ENCODE measurements at regions not wholly inside any gene's neighbourhood (a gene's known extent, or its start where the extent isn't known, plus 50 kb on each side); places are given as distances from the start of the nearest gene placed in this dataset.
"Not testable (repeated sequence)": the region's sequence is repeated elsewhere in the genome, so short reads cannot be mapped to it uniquely, and the experiment has no call there.

- no peak for DNase-seq
Observed at GRCh38 chrX:10681167-10681566, 60.8 kb upstream of the MID1 start.

GRCh38 chrX:10683631-10684030 lies 63.2 kb upstream of the MID1 start:
- not testable (repeated sequence) for H3F3A ChIP-seq (ENCODE audit: insufficient read depth, low read length); H3K4me3 ChIP-seq (ENCODE audit: low read length)

More at GRCh38 chrX:10681167-10681566, 60.8 kb upstream of the MID1 start:
- Histone ChIP-seq H3K79me2 (ENCODE audit: low read length) (no peaks in the 10 kb centered on the region), H3F3A (ENCODE audit: insufficient read depth, low read length) (no peaks in the 10 kb centered on the region), H2AFZ (ENCODE audit: low read length) (no peak overlapping the region), H3K9ac (ENCODE audit: low read length) (no peak overlapping the region), H3K36me3 (replicated peaks; ENCODE audit: insufficient read depth, low read length) (no peaks in the 10 kb centered on the region), H3K4me1 (ENCODE audit: low read length) (no peaks in the 10 kb centered on the region), H3K4me2 (ENCODE audit: low read depth, low read length) (no peak overlapping the region), H3K27me3 (replicated peaks; ENCODE audit: insufficient read depth, low read length) (no peaks in the 10 kb centered on the region), H3K4me3 (ENCODE audit: low read length) (no peak overlapping the region), H3K27ac (ENCODE audit: low read length) (no peak overlapping the region), H3K9me3 (replicated peaks; ENCODE audit: insufficient read depth, low read length) (no peaks in the 10 kb centered on the region), H3K9me2 (replicated peaks; ENCODE audit: insufficient read depth, low read length) (no peaks in the 10 kb centered on the region), H4K20me1 (ENCODE audit: insufficient read depth, low read length) (no peaks in the 10 kb centered on the region)
- TF ChIP-seq CTCF (IDR thresholded peaks at IDR 0.05; ENCODE audit: low read length) (no peak), EZH2 (optimal IDR thresholded peaks at IDR 0.05; ENCODE audit: low read depth, low read length) (no peak), EZH2phosphoT487 (IDR thresholded peaks at IDR 0.05; ENCODE audit: low read length) (no peak)

GRCh38 chrX:10685923-10686595 lies 65.7 kb upstream of the MID1 start:
- H3F3A ChIP-seq (ENCODE audit: insufficient read depth, low read length): no peaks in the 10 kb centered on the region
- H4K20me1 ChIP-seq (ENCODE audit: insufficient read depth, low read length): no peaks in the 10 kb centered on the region
- no peaks in the 10 kb centered on the region for H3K4me1 ChIP-seq (ENCODE audit: low read length)
- H3K27me3 ChIP-seq (replicated peaks; ENCODE audit: insufficient read depth, low read length): no peaks in the 10 kb centered on the region
- TF ChIP-seq EZH2 (optimal IDR thresholded peaks at IDR 0.05; ENCODE audit: low read depth, low read length): no peak
- no peak for TF ChIP-seq CTCF (IDR thresholded peaks at IDR 0.05; ENCODE audit: low read length)
- no peak for TF ChIP-seq EZH2phosphoT487 (IDR thresholded peaks at IDR 0.05; ENCODE audit: low read length)
- H2AFZ ChIP-seq (ENCODE audit: low read length): no peak overlapping the region
- no peak for DNase-seq
- no peak overlapping the region for H3K27ac ChIP-seq (ENCODE audit: low read length)
- H3K9me3 ChIP-seq (replicated peaks; ENCODE audit: insufficient read depth, low read length): no peaks in the 10 kb centered on the region
- no peak overlapping the region for H3K9ac ChIP-seq (ENCODE audit: low read length)
- H3K36me3 ChIP-seq (replicated peaks; ENCODE audit: insufficient read depth, low read length): no peaks in the 10 kb centered on the region
- no peaks in the 10 kb centered on the region for H3K79me2 ChIP-seq (ENCODE audit: low read length)
- H3K4me2 ChIP-seq (ENCODE audit: low read depth, low read length): no peak overlapping the region
- H3K9me2 ChIP-seq (replicated peaks; ENCODE audit: insufficient read depth, low read length): no peaks in the 10 kb centered on the region
- no peak overlapping the region for H3K4me3 ChIP-seq (ENCODE audit: low read length)

More at GRCh38 chrX:10683631-10684030, 63.2 kb upstream of the MID1 start:
- H3K36me3 ChIP-seq (replicated peaks; ENCODE audit: insufficient read depth, low read length); H3K9me2 ChIP-seq (replicated peaks; ENCODE audit: insufficient read depth, low read length); DNase-seq; H3K4me1 ChIP-seq (ENCODE audit: low read length); H2AFZ ChIP-seq (ENCODE audit: low read length); H3K4me2 ChIP-seq (ENCODE audit: low read depth, low read length); H3K27me3 ChIP-seq (replicated peaks; ENCODE audit: insufficient read depth, low read length); H3K9ac ChIP-seq (ENCODE audit: low read length); H3K27ac ChIP-seq (ENCODE audit: low read length); H3K9me3 ChIP-seq (replicated peaks; ENCODE audit: insufficient read depth, low read length); H4K20me1 ChIP-seq (ENCODE audit: insufficient read depth, low read length); H3K79me2 ChIP-seq (ENCODE audit: low read length): not testable (repeated sequence)

GRCh38 chrX:10691751-10692150 lies 71.4 kb upstream of the MID1 start:
- H3K27ac ChIP-seq (ENCODE audit: low read length); H3K79me2 ChIP-seq (ENCODE audit: low read length); H3K4me3 ChIP-seq (ENCODE audit: low read length); H2AFZ ChIP-seq (ENCODE audit: low read length); H3K4me1 ChIP-seq (ENCODE audit: low read length); H3K4me2 ChIP-seq (ENCODE audit: low read depth, low read length); H4K20me1 ChIP-seq (ENCODE audit: insufficient read depth, low read length); H3K36me3 ChIP-seq (replicated peaks; ENCODE audit: insufficient read depth, low read length); H3K9me2 ChIP-seq (replicated peaks; ENCODE audit: insufficient read depth, low read length); H3F3A ChIP-seq (ENCODE audit: insufficient read depth, low read length); H3K27me3 ChIP-seq (replicated peaks; ENCODE audit: insufficient read depth, low read length); H3K9ac ChIP-seq (ENCODE audit: low read length); DNase-seq; H3K9me3 ChIP-seq (replicated peaks; ENCODE audit: insufficient read depth, low read length): not testable (repeated sequence)
